Mesendoderm (in vitro differentiated cells): ENCODE measurements at regions not wholly inside any gene's neighbourhood (a gene's known extent, or its start where the extent isn't known, plus 50 kb on each side); places are given as distances from the start of the nearest gene placed in this dataset.

Experiments
- DNase-seq: peaks from one replicate; pipeline ENCODE4 v3.0.0; 2013
- H2AK5ac ChIP-seq: 2 replicates; pipeline ENCODE4 v1.6.1; 2013; ENCODE audit warnings: low read length, inconsistent platforms
- H2BK120ac ChIP-seq: 2 replicates; pipeline ENCODE4 v1.6.1; 2013; ENCODE audit warnings: low read depth, mild to moderate bottlenecking, low read length, moderate library complexity, mixed read lengths
- H2BK15ac ChIP-seq: replicated peaks from 2 replicates; pipeline ENCODE4 v1.6.1; 2013; ENCODE audit warnings: low read depth, mild to moderate bottlenecking, moderate library complexity
- H2BK5ac ChIP-seq: 2 replicates; pipeline ENCODE4 v1.6.1; 2013; ENCODE audit warnings: low read length, inconsistent platforms
- H3K18ac ChIP-seq: 2 replicates; pipeline ENCODE4 v1.6.1; 2013; ENCODE audit warnings: mild to moderate bottlenecking, low read length, mixed read lengths
- H3K23ac ChIP-seq: one replicate; pipeline ENCODE4 v1.6.1; 2013; ENCODE audit warnings: low read length
- H3K27ac ChIP-seq: 2 replicates; pipeline ENCODE4 v1.5.1; 2013; ENCODE audit warnings: low read depth, mild to moderate bottlenecking, inconsistent platforms, low read length, moderate library complexity
- H3K27me3 ChIP-seq: 2 replicates; pipeline ENCODE4 v1.6.1; 2013; ENCODE audit warnings: low read length, control low read depth, mild to moderate bottlenecking, inconsistent platforms; ENCODE audit not compliant: insufficient read depth, poor library complexity
- H3K36me3 ChIP-seq: 2 replicates; pipeline ENCODE4 v1.6.1; 2013; ENCODE audit warnings: low read length, inconsistent platforms; ENCODE audit not compliant: control insufficient read depth, insufficient read depth
- H3K4ac ChIP-seq: one replicate; pipeline ENCODE4 v1.6.1; 2013; ENCODE audit warnings: low read depth, mild to moderate bottlenecking, low read length, moderate library complexity
- H3K4me1 ChIP-seq: 2 replicates; pipeline ENCODE4 v1.6.1; 2013; ENCODE audit warnings: low read depth, low read length, inconsistent platforms; ENCODE audit not compliant: control insufficient read depth
- H3K4me2 ChIP-seq: 2 replicates; pipeline ENCODE4 v1.6.1; 2013; ENCODE audit warnings: low read length
- H3K4me3 ChIP-seq: 2 replicates; pipeline ENCODE4 v1.5.1; 2013; ENCODE audit warnings: mild to moderate bottlenecking, low read length
- H3K56ac ChIP-seq: one replicate; pipeline ENCODE4 v1.6.1; 2013; ENCODE audit warnings: low read length
- H3K79me1 ChIP-seq: 2 replicates; pipeline ENCODE4 v1.6.1; 2013; ENCODE audit warnings: low read length, inconsistent platforms
- H3K79me2 ChIP-seq: 2 replicates; pipeline ENCODE4 v1.6.1; 2013; ENCODE audit warnings: mild to moderate bottlenecking, low read length; ENCODE audit not compliant: control insufficient read depth, insufficient read depth
- H3K9ac ChIP-seq: 2 replicates; pipeline ENCODE4 v1.6.1; 2013; ENCODE audit warnings: low read length, inconsistent platforms
- H4K5ac ChIP-seq: one replicate; pipeline ENCODE4 v1.6.1; 2013; ENCODE audit warnings: low read length
- H4K8ac ChIP-seq: one replicate; pipeline ENCODE4 v1.6.1; 2013; ENCODE audit warnings: low read depth, mild to moderate bottlenecking, control low read depth, low read length, moderate library complexity
- WGBS: extraction: QIAGEN DNeasy Blood & Tissue Kit; methylation state at CpG from one replicate; pipeline ENCODE4 v1.1.7; 2013; ENCODE audit warnings: low lambda C conversion rate, missing lambda C conversion rate; ENCODE audit not compliant: insufficient coverage; ENCODE audit errors: extremely low coverage; 5-methylcytosine and 5-hydroxymethylcytosine counted together

DNA sequence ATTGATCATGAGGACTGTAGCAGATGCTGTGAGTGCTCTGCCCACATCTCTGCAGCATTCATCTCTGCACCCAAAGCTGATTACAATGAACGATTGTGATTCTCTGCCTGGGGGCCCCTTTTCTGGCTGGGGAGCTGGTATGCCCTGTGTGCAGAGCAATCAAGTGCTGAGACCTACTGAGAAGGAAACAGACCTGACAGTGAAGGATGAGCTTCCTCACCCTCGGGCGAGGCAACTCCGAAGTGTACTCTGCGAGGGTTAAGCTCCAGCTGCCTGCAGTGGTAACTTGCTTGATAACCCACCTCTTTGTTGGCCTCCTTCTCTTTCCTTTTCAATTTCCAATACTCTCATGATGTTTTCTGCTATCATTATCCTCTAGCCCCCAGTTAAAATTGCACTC is 56.0 kb upstream of the ADRA1D start:
- Histone ChIP-seq H3K56ac (no peak overlapping the region), H3K27ac (no peak overlapping the region), H3K27me3 (no peaks in the 10 kb centered on the region), H3K4me1 (no peaks in the 10 kb centered on the region), H3K36me3 (no peaks in the 10 kb centered on the region), H3K4ac (no peak overlapping the region), H4K8ac (no peak overlapping the region), H3K79me1 (no peaks in the 10 kb centered on the region), H3K4me2 (no peak overlapping the region), H3K23ac (no peak overlapping the region), H2BK15ac (no peak overlapping the region), H3K18ac (no peak overlapping the region), H2BK5ac (no peak overlapping the region), H3K9ac (no peak overlapping the region), H2AK5ac (no peak overlapping the region), H4K5ac (no peak overlapping the region), H2BK120ac (no peak overlapping the region), H3K79me2 (no peaks in the 10 kb centered on the region), H3K4me3 (no peak overlapping the region)
- DNase-seq = no peak
- WGBS = no CpG with 5 or more reads among the region's 5 CpGs

DNA sequence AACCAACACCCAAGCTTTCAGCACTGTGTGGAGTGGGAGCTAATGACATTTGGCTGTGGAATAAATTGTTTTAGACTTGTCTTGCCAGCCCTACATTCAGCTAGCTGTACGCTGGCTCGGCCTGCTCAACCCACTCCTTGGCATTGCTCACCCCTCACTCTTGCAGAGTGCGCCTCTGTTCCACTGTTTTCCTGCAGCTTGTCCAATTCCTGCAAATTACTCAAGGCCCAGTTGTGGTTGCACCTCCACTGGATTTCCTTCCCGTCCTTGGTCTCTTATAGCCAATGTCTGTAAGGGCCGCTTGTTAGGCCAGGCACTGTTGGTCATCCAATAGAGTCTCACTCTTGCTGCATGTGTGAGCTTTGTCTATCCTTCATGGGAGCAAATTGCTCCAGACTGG is 55.5 kb upstream of the ADRA1D start:
- H3K9ac ChIP-seq = no peak overlapping the region
- DNase-seq = no peak
- H2AK5ac ChIP-seq = no peak overlapping the region
- H3K56ac ChIP-seq = no peak overlapping the region
- no peak overlapping the region for H3K27ac ChIP-seq
- no peak overlapping the region for H2BK120ac ChIP-seq
- H4K5ac ChIP-seq = no peak overlapping the region
- no peak overlapping the region for H3K18ac ChIP-seq
- H3K36me3 ChIP-seq = no peaks in the 10 kb centered on the region
- H2BK15ac ChIP-seq = no peak overlapping the region
- no peaks in the 10 kb centered on the region for H3K27me3 ChIP-seq
- no peak overlapping the region for H3K23ac ChIP-seq
- H3K4me2 ChIP-seq = no peak overlapping the region
- no peak overlapping the region for H3K4me3 ChIP-seq
- H3K79me2 ChIP-seq = no peaks in the 10 kb centered on the region
- H2BK5ac ChIP-seq = no peak overlapping the region
- no peak overlapping the region for H3K4ac ChIP-seq
- H4K8ac ChIP-seq = no peak overlapping the region
- H3K4me1 ChIP-seq = no peaks in the 10 kb centered on the region
- no CpG with 5 or more reads among the region's 5 CpGs for WGBS
- H3K79me1 ChIP-seq = no peaks in the 10 kb centered on the region

DNA sequence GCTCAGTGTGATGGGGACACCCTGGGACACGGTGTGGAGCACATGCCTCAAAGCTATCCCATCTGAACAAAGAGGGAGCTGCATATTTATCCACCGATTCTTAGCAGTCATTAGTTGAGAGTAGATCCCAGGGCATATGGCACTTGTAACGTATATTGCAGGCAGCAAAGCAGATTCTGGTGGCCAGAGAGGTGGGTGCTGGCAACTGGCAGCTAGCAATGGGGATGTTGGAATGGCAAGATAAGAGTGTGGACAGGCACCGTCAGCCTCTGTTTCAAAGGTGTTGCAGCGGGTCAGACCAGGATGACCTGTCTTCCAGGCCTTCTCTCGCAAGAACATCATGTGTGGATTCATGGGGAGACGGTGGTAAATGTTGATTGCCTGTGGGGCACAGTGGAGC is 54.0 kb upstream of the ADRA1D start:
- no peak overlapping the region for H2AK5ac ChIP-seq
- WGBS = no CpG with 5 or more reads among the region's 7 CpGs
- no peak for DNase-seq

DNA sequence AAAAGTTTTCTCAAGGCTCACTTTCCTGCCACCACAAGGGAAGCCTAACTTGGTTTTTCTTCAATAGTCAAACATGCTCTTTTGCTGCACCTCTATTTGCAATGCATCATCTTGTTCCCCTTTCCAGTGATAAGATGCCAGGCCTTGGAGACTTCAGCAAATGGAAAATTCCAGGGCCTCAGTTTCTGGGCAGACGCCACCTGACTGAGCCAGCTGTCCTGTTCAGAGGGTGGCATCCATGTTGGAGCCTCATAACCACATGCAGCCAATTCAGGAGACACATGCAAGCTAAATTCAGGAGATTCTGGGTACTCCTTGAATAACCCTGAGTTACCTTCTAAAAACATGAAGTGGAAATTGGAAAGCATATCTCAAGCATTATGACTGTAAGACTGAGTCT is 51.8 kb upstream of the ADRA1D start:
- no peak for DNase-seq
- no peak overlapping the region for H2AK5ac ChIP-seq

More for the DNA sequence above, 54.0 kb upstream of the ADRA1D start:
- no peak overlapping the region for H2BK120ac ChIP-seq
- H2BK5ac ChIP-seq = no peak overlapping the region
- H3K4ac ChIP-seq = no peak overlapping the region
- H3K27ac ChIP-seq = no peak overlapping the region
- no peak overlapping the region for H4K8ac ChIP-seq
- no peak overlapping the region for H3K4me3 ChIP-seq
- no peaks in the 10 kb centered on the region for H3K36me3 ChIP-seq
- H3K18ac ChIP-seq = no peak overlapping the region
- no peak overlapping the region for H3K23ac ChIP-seq
- H3K27me3 ChIP-seq = no peaks in the 10 kb centered on the region
- no peak overlapping the region for H2BK15ac ChIP-seq
- H3K4me1 ChIP-seq = no peaks in the 10 kb centered on the region
- H3K79me1 ChIP-seq = no peaks in the 10 kb centered on the region
- H4K5ac ChIP-seq = no peak overlapping the region
- no peaks in the 10 kb centered on the region for H3K79me2 ChIP-seq
- no peak overlapping the region for H3K9ac ChIP-seq
- H3K56ac ChIP-seq = no peak overlapping the region
- H3K4me2 ChIP-seq = no peak overlapping the region

DNA sequence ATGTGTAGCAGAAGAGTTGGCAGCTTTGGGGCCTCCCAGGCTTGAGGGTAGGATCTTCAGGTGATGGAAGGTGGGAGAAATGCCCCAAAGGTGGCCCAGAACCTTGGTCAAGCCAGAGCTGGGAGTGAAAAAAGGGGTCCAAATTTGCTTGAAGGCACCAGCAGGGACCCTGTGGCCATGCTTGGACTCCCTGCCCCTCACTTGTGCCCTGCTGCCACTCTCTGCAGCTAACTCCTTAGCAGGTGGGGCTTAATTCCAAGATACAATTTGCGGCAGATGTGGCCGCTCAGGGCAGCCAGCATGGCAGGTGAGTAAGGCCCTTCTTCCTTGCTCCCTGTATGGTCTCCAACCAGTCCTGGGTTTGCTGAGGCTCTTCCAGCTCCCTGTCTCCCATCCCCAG is 51.3 kb upstream of the ADRA1D start:
- Histone ChIP-seq H3K36me3 (no peaks in the 10 kb centered on the region), H2BK120ac (no peak overlapping the region), H3K4me1 (no peaks in the 10 kb centered on the region), H3K23ac (no peak overlapping the region), H3K4me2 (no peak overlapping the region), H3K27ac (no peak overlapping the region), H3K18ac (no peak overlapping the region), H3K4me3 (no peak overlapping the region), H4K5ac (no peak overlapping the region), H2AK5ac (no peak overlapping the region), H4K8ac (no peak overlapping the region), H3K9ac (no peak overlapping the region), H3K56ac (no peak overlapping the region), H3K79me2 (no peaks in the 10 kb centered on the region), H3K27me3 (no peaks in the 10 kb centered on the region), H2BK5ac (no peak overlapping the region), H2BK15ac (no peak overlapping the region), H3K79me1 (no peaks in the 10 kb centered on the region), H3K4ac (no peak overlapping the region)
- no peak for DNase-seq
- no CpG with 5 or more reads among the region's 2 CpGs for WGBS

More for the DNA sequence above, 51.8 kb upstream of the ADRA1D start:
- Histone ChIP-seq H3K4me3 (no peak overlapping the region), H2BK120ac (no peak overlapping the region), H3K9ac (no peak overlapping the region), H3K4me1 (no peaks in the 10 kb centered on the region), H4K8ac (no peak overlapping the region), H3K79me2 (no peaks in the 10 kb centered on the region), H3K4ac (no peak overlapping the region), H3K27me3 (no peaks in the 10 kb centered on the region), H3K36me3 (no peaks in the 10 kb centered on the region), H3K79me1 (no peaks in the 10 kb centered on the region), H3K23ac (no peak overlapping the region), H3K18ac (no peak overlapping the region), H2BK15ac (no peak overlapping the region), H3K4me2 (no peak overlapping the region), H3K27ac (no peak overlapping the region), H4K5ac (no peak overlapping the region), H2BK5ac (no peak overlapping the region), H3K56ac (no peak overlapping the region)
- WGBS = no CpG with 5 or more reads among the region's 1 CpG

DNA sequence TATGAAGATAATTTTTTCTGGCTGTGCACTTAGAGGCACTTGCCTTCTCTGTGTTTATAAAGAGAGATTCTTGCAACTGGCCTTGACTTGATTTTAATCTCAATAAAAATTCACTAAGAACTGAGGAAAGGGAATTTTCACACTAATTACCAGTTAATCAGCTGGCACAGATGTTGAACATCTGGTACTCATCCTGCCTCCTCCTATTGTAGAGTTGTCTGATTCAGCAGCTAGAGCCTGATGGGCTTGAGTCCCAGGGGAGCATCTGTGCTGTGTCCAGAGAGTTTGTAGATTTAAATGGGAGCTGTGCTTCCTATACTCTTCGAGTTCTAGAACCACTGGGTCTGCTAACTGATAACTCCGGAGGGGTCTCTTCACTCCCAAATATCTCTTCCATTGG is 50.7 kb upstream of the ADRA1D start:
- Histone ChIP-seq H4K8ac (no peak overlapping the region), H3K36me3 (no peaks in the 10 kb centered on the region), H3K27me3 (no peaks in the 10 kb centered on the region), H4K5ac (no peak overlapping the region), H3K9ac (no peak overlapping the region), H3K4me2 (no peak overlapping the region), H3K56ac (no peak overlapping the region), H3K79me1 (no peaks in the 10 kb centered on the region), H3K23ac (no peak overlapping the region), H3K4me3 (no peak overlapping the region), H3K4ac (no peak overlapping the region), H3K27ac (no peak overlapping the region), H3K18ac (no peak overlapping the region), H3K4me1 (no peaks in the 10 kb centered on the region), H2BK5ac (no peak overlapping the region), H3K79me2 (no peaks in the 10 kb centered on the region), H2AK5ac (no peak overlapping the region), H2BK120ac (no peak overlapping the region), H2BK15ac (no peak overlapping the region)
- no CpG with 5 or more reads among the region's 2 CpGs for WGBS
- DNase-seq = no peak
